ENCODE measurements at regions not wholly inside any gene's neighbourhood (a gene's known extent, or its start where the extent isn't known, plus 50 kb on each side); places are given as distances from the start of the nearest gene placed in this dataset.

GRCh38 chr5:23402585-23402984 is 104.8 kb upstream of the PRDM9 start:
- no peaks in the 10 kb centered on the region for H3K4me1 Mint-ChIP-seq
- peaks cover 8% of the 10 kb centered on the region for H3K9me3 Mint-ChIP-seq
- no peak overlapping the region for H3K4me3 Mint-ChIP-seq
- no peak overlapping the region for H3K27ac Mint-ChIP-seq
- no peaks in the 10 kb centered on the region for H3K27me3 Mint-ChIP-seq
- H3K36me3 Mint-ChIP-seq = no peaks in the 10 kb centered on the region

GRCh38 chr5:23400951-23401350 is 106.5 kb upstream of the PRDM9 start:
- no peaks in the 10 kb centered on the region for H3K4me1 Mint-ChIP-seq
- H3K27ac Mint-ChIP-seq = no peak overlapping the region
- H3K27me3 Mint-ChIP-seq = no peaks in the 10 kb centered on the region
- H3K4me3 Mint-ChIP-seq = no peak overlapping the region
- H3K36me3 Mint-ChIP-seq = no peaks in the 10 kb centered on the region
- peaks cover 13% of the 10 kb centered on the region for H3K9me3 Mint-ChIP-seq

- Mint-ChIP-seq H3K36me3 (no peaks in the 10 kb centered on the region), H3K4me3 (no peak overlapping the region), H3K4me1 (no peaks in the 10 kb centered on the region), H3K9me3 (peaks cover 5% of the 10 kb centered on the region), H3K27ac (no peak overlapping the region), H3K27me3 (no peaks in the 10 kb centered on the region)
Observed at GRCh38 chr5:23396346-23396745, 111.1 kb upstream of the PRDM9 start.

GRCh38 chr5:23389291-23390101 is 117.9 kb upstream of the PRDM9 start:
- Mint-ChIP-seq H3K9me3 (no peaks in the 10 kb centered on the region), H3K4me3 (no peak overlapping the region), H3K36me3 (no peaks in the 10 kb centered on the region), H3K4me1 (no peaks in the 10 kb centered on the region), H3K27ac (no peak overlapping the region), H3K27me3 (no peaks in the 10 kb centered on the region)

- no peak overlapping the region for H3K4me3 Mint-ChIP-seq
Observed at GRCh38 chr5:23385036-23385435, 122.4 kb upstream of the PRDM9 start.

GRCh38 chr5:23372177-23372576 is 135.2 kb upstream of the PRDM9 start:
- H3K27ac Mint-ChIP-seq = no peak overlapping the region
- no peak overlapping the region for H3K4me3 Mint-ChIP-seq
- H3K9me3 Mint-ChIP-seq = peaks cover 5% of the 10 kb centered on the region
- no peaks in the 10 kb centered on the region for H3K36me3 Mint-ChIP-seq
- H3K27me3 Mint-ChIP-seq = no peaks in the 10 kb centered on the region
- no peaks in the 10 kb centered on the region for H3K4me1 Mint-ChIP-seq

More at GRCh38 chr5:23385036-23385435, 122.4 kb upstream of the PRDM9 start:
- Mint-ChIP-seq H3K4me1 (no peaks in the 10 kb centered on the region), H3K36me3 (no peaks in the 10 kb centered on the region), H3K9me3 (peaks cover 10% of the 10 kb centered on the region), H3K27me3 (no peaks in the 10 kb centered on the region), H3K27ac (no peak overlapping the region)

- Mint-ChIP-seq H3K4me1 (no peaks in the 10 kb centered on the region), H3K27me3 (no peaks in the 10 kb centered on the region), H3K27ac (no peak overlapping the region), H3K36me3 (no peaks in the 10 kb centered on the region), H3K4me3 (no peak overlapping the region), H3K9me3 (no peaks in the 10 kb centered on the region)
Observed at GRCh38 chr5:23368393-23368792, 139.0 kb upstream of the PRDM9 start.

- Mint-ChIP-seq H3K4me1 (no peaks in the 10 kb centered on the region), H3K4me3 (no peak overlapping the region), H3K36me3 (no peaks in the 10 kb centered on the region), H3K9me3 (no peaks in the 10 kb centered on the region), H3K27me3 (no peaks in the 10 kb centered on the region), H3K27ac (no peak overlapping the region)
Observed at GRCh38 chr5:23367874-23368273, 139.5 kb upstream of the PRDM9 start.

- peaks cover 6% of the 10 kb centered on the region for H3K9me3 Mint-ChIP-seq
Observed at GRCh38 chr5:23353286-23353685, 154.1 kb upstream of the PRDM9 start.

GRCh38 chr5:23352446-23352845 is 155.0 kb upstream of the PRDM9 start:
- Mint-ChIP-seq H3K9me3 (peaks cover 10% of the 10 kb centered on the region), H3K4me3 (no peak overlapping the region), H3K36me3 (no peaks in the 10 kb centered on the region), H3K27me3 (no peaks in the 10 kb centered on the region), H3K27ac (no peak overlapping the region), H3K4me1 (no peaks in the 10 kb centered on the region)

More at GRCh38 chr5:23353286-23353685, 154.1 kb upstream of the PRDM9 start:
- Mint-ChIP-seq H3K27me3 (no peaks in the 10 kb centered on the region), H3K27ac (no peak overlapping the region), H3K36me3 (no peaks in the 10 kb centered on the region), H3K4me1 (no peaks in the 10 kb centered on the region), H3K4me3 (no peak overlapping the region)

- Mint-ChIP-seq H3K27ac (no peak overlapping the region), H3K36me3 (no peaks in the 10 kb centered on the region), H3K4me3 (no peak overlapping the region), H3K4me1 (no peaks in the 10 kb centered on the region), H3K9me3 (peaks cover 9% of the 10 kb centered on the region), H3K27me3 (no peaks in the 10 kb centered on the region)
Observed at GRCh38 chr5:23343121-23343520, 164.3 kb upstream of the PRDM9 start.

- Mint-ChIP-seq H3K27ac (no peak overlapping the region), H3K4me1 (no peaks in the 10 kb centered on the region), H3K9me3 (no peaks in the 10 kb centered on the region), H3K27me3 (no peaks in the 10 kb centered on the region), H3K36me3 (no peaks in the 10 kb centered on the region), H3K4me3 (no peak overlapping the region)
Observed at GRCh38 chr5:23332650-23333251, 174.7 kb upstream of the PRDM9 start.

- H3K4me3 Mint-ChIP-seq = no peak overlapping the region
- no peaks in the 10 kb centered on the region for H3K9me3 Mint-ChIP-seq
- no peak overlapping the region for H3K27ac Mint-ChIP-seq
- no peaks in the 10 kb centered on the region for H3K27me3 Mint-ChIP-seq
- no peaks in the 10 kb centered on the region for H3K36me3 Mint-ChIP-seq
- no peaks in the 10 kb centered on the region for H3K4me1 Mint-ChIP-seq
Observed at GRCh38 chr5:23330726-23331125, 176.7 kb upstream of the PRDM9 start.

GRCh38 chr5:23319901-23320300 is 187.5 kb upstream of the PRDM9 start:
- H3K27me3 Mint-ChIP-seq = no peaks in the 10 kb centered on the region
- no peaks in the 10 kb centered on the region for H3K4me1 Mint-ChIP-seq
- H3K36me3 Mint-ChIP-seq = no peaks in the 10 kb centered on the region
- no peak overlapping the region for H3K4me3 Mint-ChIP-seq
- peaks cover 12% of the 10 kb centered on the region for H3K9me3 Mint-ChIP-seq
- H3K27ac Mint-ChIP-seq = no peak overlapping the region

GRCh38 chr5:23318960-23319359 is 188.4 kb upstream of the PRDM9 start:
- peaks cover 12% of the 10 kb centered on the region for H3K9me3 Mint-ChIP-seq

GRCh38 chr5:23318166-23318565 is 189.2 kb upstream of the PRDM9 start:
- Mint-ChIP-seq H3K27me3 (no peaks in the 10 kb centered on the region), H3K9me3 (peaks cover 12% of the 10 kb centered on the region), H3K27ac (no peak overlapping the region), H3K4me3 (no peak overlapping the region), H3K36me3 (no peaks in the 10 kb centered on the region), H3K4me1 (no peaks in the 10 kb centered on the region)

More at GRCh38 chr5:23318960-23319359, 188.4 kb upstream of the PRDM9 start:
- Mint-ChIP-seq H3K36me3 (no peaks in the 10 kb centered on the region), H3K4me3 (no peak overlapping the region), H3K27ac (no peak overlapping the region), H3K4me1 (no peaks in the 10 kb centered on the region), H3K27me3 (no peaks in the 10 kb centered on the region)

All from activated naive CD4-positive, alpha-beta T cell treated with anti-CD3 and anti-CD28 coated beads, Interleukin-2, amount 50 U/mL, for 24 hours (primary cell).